Stimulated activated naive CD8-positive, alpha-beta T cell treated with anti-CD3 and anti-CD28 coated beads, Interleukin-15, amount 100 ng/mL, for 72 hours (primary cell): ENCODE measurements at regions not wholly inside any gene's neighbourhood (a gene's known extent, or its start where the extent isn't known, plus 50 kb on each side); places are given as distances from the start of the nearest gene placed in this dataset.

Source experiments
- ATAC-seq: fragments of 150-1000 bp; cut with Tn5 transposase; 2 replicates; pipeline ENCODE4 v1.10.0; 2021; ENCODE audit warnings: mild to moderate bottlenecking, moderate library complexity
- DNase-seq, 2 donors: peaks; one replicate each; pipeline ENCODE4 v3.0.0; 2021 to 2022
- H3K27ac Mint-ChIP-seq, 2 donors: one replicate each; pipeline ENCODE4 v1.8.0; 2022; ENCODE audit warnings: mild to moderate bottlenecking in 2 of 2, mixed read lengths in 2 of 2, moderate library complexity in 2 of 2
- H3K27me3 Mint-ChIP-seq: one replicate; pipeline ENCODE4 v1.8.0; 2022; ENCODE audit warnings: mixed read lengths
- H3K4me1 Mint-ChIP-seq: one replicate; pipeline ENCODE4 v1.8.0; 2022; ENCODE audit warnings: mild to moderate bottlenecking, mixed read lengths
- H3K4me3 Mint-ChIP-seq, 2 donors: one replicate each; pipeline ENCODE4 v1.8.0; 2022; ENCODE audit warnings: mild to moderate bottlenecking in 2 of 2, mixed read lengths in 2 of 2, moderate library complexity in 1 of 2
- H3K9me3 Mint-ChIP-seq, 2 donors: one replicate each; pipeline ENCODE4 v1.8.0; 2022; ENCODE audit warnings: mixed read lengths in 2 of 2

- Mint-ChIP-seq H3K9me3 (peaks cover 0 to 2% of the 10 kb centered on the region in 2 donors), H3K4me1 (no peaks in the 10 kb centered on the region), H3K27ac (no peak overlapping the region), H3K27me3 (peaks cover 12% of the 10 kb centered on the region), H3K4me3 (no peak overlapping the region)
- ATAC-seq (no peak), DNase-seq (no peak)
Observed at GRCh38 chr5:5616247-5616895, 193.9 kb downstream of the ICE1 start.

- H3K4me3 Mint-ChIP-seq, result no peak overlapping the region
- no peaks in the 10 kb centered on the region for H3K9me3 Mint-ChIP-seq
- H3K27ac Mint-ChIP-seq, result no peak overlapping the region
- DNase-seq (no peak), ATAC-seq (no peak)
- peaks cover 12% of the 10 kb centered on the region for H3K27me3 Mint-ChIP-seq
- H3K4me1 Mint-ChIP-seq, result no peaks in the 10 kb centered on the region
Observed at GRCh38 chr5:5615569-5615968, 193.1 kb downstream of the ICE1 start.

- Mint-ChIP-seq H3K9me3 (no peaks in the 10 kb centered on the region), H3K4me1 (no peaks in the 10 kb centered on the region), H3K27me3 (peaks cover 12% of the 10 kb centered on the region), H3K27ac (no peak overlapping the region), H3K4me3 (no peak overlapping the region)
- ATAC-seq, result peak; percentile 33
- DNase-seq, result no peak
Observed at GRCh38 chr5:5613261-5613990, 190.9 kb downstream of the ICE1 start.

- DNase-seq (no peak), ATAC-seq (no peak)
- H3K9me3 Mint-ChIP-seq, result no peaks in the 10 kb centered on the region
- H3K4me3 Mint-ChIP-seq, result no peak overlapping the region
- H3K27ac Mint-ChIP-seq, result no peak overlapping the region
- H3K27me3 Mint-ChIP-seq, result peaks cover 11% of the 10 kb centered on the region
- H3K4me1 Mint-ChIP-seq, result no peaks in the 10 kb centered on the region
Observed at GRCh38 chr5:5612096-5612495, 189.6 kb downstream of the ICE1 start.

GRCh38 chr5:5609935-5610334 is 187.5 kb downstream of the ICE1 start:
- Mint-ChIP-seq H3K27me3 (peaks cover 8% of the 10 kb centered on the region), H3K4me3 (no peak overlapping the region), H3K4me1 (no peaks in the 10 kb centered on the region), H3K9me3 (no peaks in the 10 kb centered on the region), H3K27ac (no peak overlapping the region)
- ATAC-seq (no peak), DNase-seq (no peak)

GRCh38 chr5:5605170-5605764 is 182.8 kb downstream of the ICE1 start:
- no peak for ATAC-seq
- Mint-ChIP-seq H3K4me3 (no peak overlapping the region), H3K9me3 (peaks cover 3 to 4% of the 10 kb centered on the region in 2 donors), H3K27me3 (peaks cover 9% of the 10 kb centered on the region), H3K4me1 (no peaks in the 10 kb centered on the region), H3K27ac (no peak overlapping the region)
- no peak for DNase-seq

- Mint-ChIP-seq H3K9me3 (peaks cover 3 to 4% of the 10 kb centered on the region in 2 donors), H3K4me1 (no peaks in the 10 kb centered on the region), H3K27me3 (peaks cover 9% of the 10 kb centered on the region), H3K27ac (no peak overlapping the region), H3K4me3 (no peak overlapping the region)
- DNase-seq (no peak), ATAC-seq (no peak)
Observed at GRCh38 chr5:5602554-5602953, 180.1 kb downstream of the ICE1 start.

GRCh38 chr5:5598547-5599113 is 176.2 kb downstream of the ICE1 start:
- no peak overlapping the region for H3K4me3 Mint-ChIP-seq
- ATAC-seq (peak; percentile 26), DNase-seq (no peak)
- H3K4me1 Mint-ChIP-seq, result no peaks in the 10 kb centered on the region
- H3K9me3 Mint-ChIP-seq, result peaks cover 3 to 4% of the 10 kb centered on the region in 2 donors
- H3K27me3 Mint-ChIP-seq, result no peaks in the 10 kb centered on the region
- H3K27ac Mint-ChIP-seq, result peak overlapping the region; percentile 82 to 89

- ATAC-seq (no peak), DNase-seq (no peak)
- H3K4me3 Mint-ChIP-seq, result no peak overlapping the region
- peaks cover 12% of the 10 kb centered on the region for H3K27me3 Mint-ChIP-seq
- no peaks in the 10 kb centered on the region for H3K4me1 Mint-ChIP-seq
- H3K9me3 Mint-ChIP-seq, result no peaks in the 10 kb centered on the region
- H3K27ac Mint-ChIP-seq, result no peak overlapping the region
Observed at GRCh38 chr5:5593391-5593790, 170.9 kb downstream of the ICE1 start.

- H3K4me3 Mint-ChIP-seq, result no peak overlapping the region
- H3K27ac Mint-ChIP-seq, result peak overlapping the region in 1 of 2 donors; percentile 28
- H3K9me3 Mint-ChIP-seq, result no peaks in the 10 kb centered on the region
- H3K4me1 Mint-ChIP-seq, result no peaks in the 10 kb centered on the region
- no peak for DNase-seq
- ATAC-seq, result no peak
- peaks cover 12% of the 10 kb centered on the region for H3K27me3 Mint-ChIP-seq
Observed at GRCh38 chr5:5592541-5592940, 170.1 kb downstream of the ICE1 start.

GRCh38 chr5:5591567-5591966 is 169.1 kb downstream of the ICE1 start:
- ATAC-seq (no peak), DNase-seq (no peak)
- Mint-ChIP-seq H3K4me3 (no peak overlapping the region), H3K9me3 (no peaks in the 10 kb centered on the region), H3K27me3 (peaks cover 12% of the 10 kb centered on the region), H3K4me1 (no peaks in the 10 kb centered on the region), H3K27ac (no peak overlapping the region)

GRCh38 chr5:5589857-5590256 is 167.4 kb downstream of the ICE1 start:
- Mint-ChIP-seq H3K4me3 (no peak overlapping the region), H3K9me3 (no peaks in the 10 kb centered on the region), H3K4me1 (no peaks in the 10 kb centered on the region), H3K27me3 (peaks cover 12% of the 10 kb centered on the region), H3K27ac (no peak overlapping the region)
- no peak for DNase-seq
- no peak for ATAC-seq

- no peak for DNase-seq
- no peaks in the 10 kb centered on the region for H3K4me1 Mint-ChIP-seq
- H3K4me3 Mint-ChIP-seq, result no peak overlapping the region
Observed at GRCh38 chr5:5588887-5589826, 166.7 kb downstream of the ICE1 start.

GRCh38 chr5:5588386-5588785 is 165.9 kb downstream of the ICE1 start:
- DNase-seq, result no peak
- no peak for ATAC-seq
- Mint-ChIP-seq H3K27ac (no peak overlapping the region), H3K4me1 (no peaks in the 10 kb centered on the region), H3K27me3 (peaks cover 12% of the 10 kb centered on the region), H3K9me3 (no peaks in the 10 kb centered on the region), H3K4me3 (no peak overlapping the region)

More at GRCh38 chr5:5588887-5589826, 166.7 kb downstream of the ICE1 start:
- peaks cover 12% of the 10 kb centered on the region for H3K27me3 Mint-ChIP-seq
- no peaks in the 10 kb centered on the region for H3K9me3 Mint-ChIP-seq
- ATAC-seq, result no peak
- H3K27ac Mint-ChIP-seq, result peak overlapping the region in 1 of 2 donors; percentile 43

GRCh38 chr5:5587474-5587873 is 165.0 kb downstream of the ICE1 start:
- peak overlapping the region in 1 of 2 donors; percentile 77 for H3K27ac Mint-ChIP-seq
- no peak overlapping the region for H3K4me3 Mint-ChIP-seq
- DNase-seq, result no peak
- no peaks in the 10 kb centered on the region for H3K9me3 Mint-ChIP-seq
- H3K27me3 Mint-ChIP-seq, result peaks cover 12% of the 10 kb centered on the region
- ATAC-seq, result peak; percentile 34
- no peaks in the 10 kb centered on the region for H3K4me1 Mint-ChIP-seq
